Kidney glomerular epithelial cell (primary cell): ENCODE measurements at regions not wholly inside any gene's neighbourhood (a gene's known extent, or its start where the extent isn't known, plus 50 kb on each side); places are given as distances from the start of the nearest gene placed in this dataset.

Source experiments
- DNase-seq: peaks from one replicate; lab custom pipeline; 2025; lab: John Stamatoyannopoulos, UW

DNA sequence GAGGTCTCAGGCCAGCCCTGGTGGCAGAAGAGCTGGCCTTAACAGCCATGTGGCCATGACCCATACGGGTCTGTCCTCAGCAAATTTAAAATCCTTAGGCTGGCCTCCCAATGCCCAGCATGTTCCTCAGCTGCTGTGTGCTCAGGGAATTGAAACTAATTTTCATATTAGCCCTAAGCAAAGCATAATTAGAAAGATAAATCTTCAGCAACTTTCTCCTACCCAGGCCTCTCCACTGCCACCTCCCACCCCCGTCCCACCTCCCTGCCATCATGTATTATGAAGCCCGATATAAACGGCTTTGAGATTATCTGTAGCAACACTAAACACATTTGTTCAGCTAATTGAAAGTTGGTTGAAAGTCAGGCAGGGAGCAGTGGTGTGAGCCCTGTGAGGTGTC is 178.8 kb upstream of the NTM start:
- DNase-seq, result no peak

- DNase-seq, result no peak
Measured at GRCh38 chr11:131192628-131193027, 177.8 kb upstream of the NTM start.

DNA sequence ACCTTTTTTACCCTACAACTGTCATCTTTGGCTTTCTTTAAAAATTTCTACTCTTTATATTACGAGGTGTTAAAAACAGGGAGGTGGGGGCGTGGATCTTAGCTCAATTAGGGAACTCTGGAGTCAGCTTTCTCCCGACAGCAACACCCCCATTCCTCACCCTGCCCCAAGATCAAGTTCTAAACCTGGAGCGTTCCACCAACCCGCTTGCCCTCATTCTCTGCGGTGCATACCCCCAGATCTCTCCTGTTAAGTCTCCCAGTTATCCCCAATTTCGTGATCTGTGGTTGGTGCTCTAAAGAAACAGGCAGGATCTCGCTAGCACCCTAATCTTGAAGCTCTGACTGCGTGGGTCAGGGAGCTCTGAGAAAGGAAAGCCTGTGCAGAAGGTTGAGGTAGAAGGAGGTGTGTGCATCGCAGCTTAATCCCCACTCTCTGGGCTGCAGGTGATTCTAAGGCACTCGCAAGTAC is 177.3 kb upstream of the NTM start:
- no peak for DNase-seq

GRCh38 chr11:131194726-131195125 is 175.7 kb upstream of the NTM start:
- no peak for DNase-seq

DNA sequence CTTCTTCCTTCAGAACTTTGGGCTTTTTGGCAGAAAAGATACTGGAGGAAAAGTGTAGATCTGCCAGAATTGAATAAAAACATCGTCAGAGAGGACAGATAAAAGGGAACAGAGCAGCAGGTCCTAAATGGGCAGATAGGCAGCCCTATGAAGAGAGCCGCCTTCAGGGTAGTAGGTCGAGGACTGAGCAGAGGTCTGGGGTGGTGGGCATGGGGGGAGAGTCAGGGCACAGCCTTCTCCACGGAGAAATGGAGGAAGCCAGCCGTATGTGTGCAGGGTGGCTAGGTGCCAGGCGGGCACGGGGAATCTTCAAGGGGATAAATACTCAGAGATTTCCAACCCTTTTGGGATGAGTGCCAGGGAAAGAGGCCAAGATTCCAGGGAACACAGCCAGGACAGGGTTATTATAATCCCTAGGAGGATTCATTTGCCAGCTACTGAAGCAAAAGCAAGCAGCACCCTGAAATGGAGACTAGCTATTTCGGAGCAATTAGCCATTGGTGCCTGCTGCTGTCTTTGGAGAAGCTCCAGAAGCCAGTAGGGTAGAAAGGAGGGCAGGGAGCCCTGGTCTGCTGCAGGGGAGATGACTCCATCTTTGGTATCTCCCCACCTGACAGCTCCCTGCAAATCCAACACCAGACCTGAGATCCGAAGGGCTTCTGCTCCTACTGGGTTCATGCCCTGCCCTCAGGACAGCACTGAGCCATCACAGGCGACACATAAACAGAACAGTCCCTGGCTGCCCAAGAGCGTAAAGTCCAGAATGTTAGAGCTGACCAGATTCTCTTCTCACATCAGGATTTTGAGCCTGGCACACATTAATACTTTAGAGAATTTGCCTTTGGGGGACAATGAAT is 174.5 kb upstream of the NTM start:
- DNase-seq, result peak; percentile 16

- DNase-seq, result no peak
Measured at GRCh38 chr11:131198161-131199014, 172.0 kb upstream of the NTM start.

- no peak for DNase-seq
Measured at GRCh38 chr11:131199015-131199280, 171.5 kb upstream of the NTM start.

- DNase-seq, result no peak
Measured at GRCh38 chr11:131201674-131202073, 168.7 kb upstream of the NTM start.

DNA sequence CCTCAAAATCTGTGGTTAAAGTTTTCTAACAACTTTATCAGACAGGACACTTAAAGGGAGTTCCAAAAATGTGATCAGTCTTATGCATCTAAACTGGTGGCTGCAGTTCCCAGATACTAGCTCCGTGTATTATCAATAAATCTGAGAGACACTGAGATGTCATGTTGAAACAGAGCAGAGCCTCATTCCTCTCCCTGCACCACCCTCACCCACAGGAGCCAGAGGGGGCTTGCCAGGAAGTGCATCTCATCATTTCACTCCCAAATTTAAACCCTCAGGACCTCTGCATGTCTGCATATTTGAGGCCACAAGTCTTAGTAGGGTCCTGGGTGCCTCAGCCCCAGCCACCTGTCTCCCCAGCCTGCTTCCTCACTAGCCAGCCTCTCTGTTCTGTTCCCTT is 167.4 kb upstream of the NTM start:
- DNase-seq, result no peak

DNA sequence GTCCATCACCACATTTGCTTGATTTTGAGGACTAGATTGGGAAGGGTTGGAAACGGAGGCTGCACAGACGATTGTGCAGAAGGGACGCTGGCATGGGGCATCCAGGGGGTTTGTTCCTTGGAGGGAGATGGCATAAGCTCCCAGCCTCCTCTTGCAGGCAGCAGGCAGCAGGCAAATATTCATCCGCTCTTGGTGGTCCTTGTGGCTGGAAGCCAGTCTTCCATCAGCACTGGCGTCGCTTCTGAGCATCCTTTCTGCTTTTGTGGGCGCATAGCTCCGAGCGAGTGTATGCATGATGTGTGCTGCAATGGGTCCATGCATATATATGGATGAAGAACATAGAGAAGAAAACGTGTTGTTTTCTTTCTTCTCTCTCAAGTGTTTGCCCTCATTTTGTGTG is 166.1 kb upstream of the NTM start:
- no peak for DNase-seq

DNA sequence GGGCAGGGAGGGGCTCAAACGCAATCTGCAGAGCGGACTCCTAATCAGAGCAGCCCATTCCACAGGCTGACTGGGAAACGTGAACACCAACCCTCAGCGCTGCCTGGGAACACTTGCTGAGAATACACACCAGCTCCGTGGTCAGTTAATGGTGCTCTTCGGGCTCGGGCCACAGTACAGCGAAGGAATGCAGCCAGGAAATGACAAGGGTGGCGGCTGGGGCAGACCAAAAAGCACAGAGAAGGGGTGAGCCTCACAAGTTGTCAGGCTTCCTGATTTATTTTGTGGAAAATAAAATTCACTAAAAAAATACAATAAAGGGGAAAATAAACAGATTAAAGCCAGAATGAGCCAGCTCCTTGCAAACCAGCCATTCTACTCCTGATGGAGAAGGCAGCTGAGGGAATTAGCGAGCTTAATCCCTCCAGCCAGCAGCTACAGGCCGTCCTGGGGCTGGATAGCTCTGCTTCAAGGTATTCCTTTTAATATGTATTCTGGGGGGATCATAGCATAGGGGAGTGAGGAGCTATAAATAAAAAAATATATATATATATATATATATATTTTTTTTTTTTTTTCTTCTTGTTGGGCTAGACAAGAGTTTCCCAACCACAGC is 165.5 kb upstream of the NTM start:
- DNase-seq, result no peak

- peak; percentile 8 for DNase-seq
Measured at GRCh38 chr11:131206671-131207070, 163.7 kb upstream of the NTM start.

- DNase-seq, result no peak
Measured at GRCh38 chr11:131207901-131208300, 162.5 kb upstream of the NTM start.

DNA sequence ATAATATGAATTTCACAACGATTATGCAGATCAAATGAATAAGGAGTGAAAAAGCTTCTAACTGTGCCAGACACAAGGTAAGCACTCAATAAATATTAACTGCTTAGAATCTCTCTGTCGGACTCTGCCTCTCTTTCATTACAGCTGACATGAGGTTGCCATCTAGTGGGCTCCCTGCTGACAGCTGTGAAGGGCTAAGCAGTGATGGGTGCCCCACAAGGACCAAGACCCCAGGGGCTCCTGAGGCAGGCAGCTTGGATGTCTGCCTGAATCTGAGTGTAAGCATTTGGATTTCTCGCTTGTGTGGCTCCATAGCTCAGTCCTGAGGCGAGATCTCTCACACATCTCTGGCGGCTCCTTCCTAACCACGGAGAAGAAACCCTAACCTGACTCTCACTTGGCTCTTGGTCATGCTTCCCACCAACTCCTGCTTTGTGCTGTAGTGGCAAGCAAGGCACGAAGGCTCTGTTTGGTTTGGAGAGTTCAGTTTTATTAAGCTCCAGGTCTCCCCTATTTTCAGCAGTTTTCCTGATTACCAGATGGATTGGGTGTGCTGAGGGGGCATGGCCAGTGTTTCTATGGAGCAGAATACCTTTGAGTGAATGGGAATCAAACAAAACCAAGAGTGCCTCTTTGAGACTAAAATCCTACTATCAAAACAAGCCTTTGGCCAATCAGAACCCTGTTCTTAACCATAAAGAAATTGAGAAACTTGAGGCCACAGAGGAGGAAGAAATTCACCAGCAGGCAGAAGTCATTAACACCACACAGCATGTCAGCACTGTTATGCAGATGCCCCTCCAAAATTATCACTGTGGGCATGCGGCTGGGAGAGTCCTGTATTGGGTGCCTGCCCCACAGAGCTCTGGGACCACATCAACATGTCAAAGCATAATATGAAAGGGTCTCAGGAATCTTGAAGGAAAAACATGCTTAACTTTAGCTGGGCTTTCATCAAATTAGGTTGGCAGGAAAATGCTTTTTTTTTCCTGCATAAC is 152.8 kb upstream of the NTM start:
- DNase-seq, result no peak

DNA sequence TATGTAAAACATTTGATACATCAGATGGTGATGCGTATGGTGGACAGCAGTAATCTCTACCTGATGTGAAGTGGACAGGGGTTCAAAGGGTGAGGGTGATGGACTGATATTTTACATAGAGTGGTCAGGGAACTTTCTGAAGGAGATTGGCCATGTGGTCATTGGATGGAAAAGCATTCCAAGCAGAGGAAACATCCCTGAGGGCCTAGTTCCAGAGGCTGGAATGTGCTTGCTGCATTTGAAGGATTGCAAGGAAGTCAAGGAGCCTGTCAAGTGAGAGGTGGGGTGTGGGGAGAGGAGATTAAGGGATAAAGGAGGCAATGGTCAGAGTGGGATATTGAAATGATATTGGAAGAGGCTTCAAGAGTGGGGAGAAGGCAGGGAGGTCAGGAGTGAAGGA is 151.9 kb upstream of the NTM start:
- no peak for DNase-seq

DNA sequence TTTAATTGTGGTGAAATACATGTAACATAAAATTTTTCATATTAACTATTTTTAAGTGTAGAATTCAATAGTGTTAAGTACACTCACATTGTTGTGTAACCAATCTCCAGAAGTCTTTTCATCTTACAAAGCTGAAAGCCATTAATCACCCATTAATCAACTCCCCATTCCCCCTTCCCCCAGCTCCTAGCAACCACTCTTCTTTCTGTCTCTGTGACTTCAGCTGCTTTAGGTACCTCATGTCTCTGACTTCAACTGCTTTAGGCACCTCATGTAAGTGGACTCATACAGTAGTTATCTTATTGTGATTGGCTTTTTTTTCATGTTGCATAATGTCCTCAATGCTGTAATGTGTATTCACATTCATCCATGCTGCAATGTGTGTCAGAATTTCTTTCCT is 150.8 kb upstream of the NTM start:
- DNase-seq, result no peak

DNA sequence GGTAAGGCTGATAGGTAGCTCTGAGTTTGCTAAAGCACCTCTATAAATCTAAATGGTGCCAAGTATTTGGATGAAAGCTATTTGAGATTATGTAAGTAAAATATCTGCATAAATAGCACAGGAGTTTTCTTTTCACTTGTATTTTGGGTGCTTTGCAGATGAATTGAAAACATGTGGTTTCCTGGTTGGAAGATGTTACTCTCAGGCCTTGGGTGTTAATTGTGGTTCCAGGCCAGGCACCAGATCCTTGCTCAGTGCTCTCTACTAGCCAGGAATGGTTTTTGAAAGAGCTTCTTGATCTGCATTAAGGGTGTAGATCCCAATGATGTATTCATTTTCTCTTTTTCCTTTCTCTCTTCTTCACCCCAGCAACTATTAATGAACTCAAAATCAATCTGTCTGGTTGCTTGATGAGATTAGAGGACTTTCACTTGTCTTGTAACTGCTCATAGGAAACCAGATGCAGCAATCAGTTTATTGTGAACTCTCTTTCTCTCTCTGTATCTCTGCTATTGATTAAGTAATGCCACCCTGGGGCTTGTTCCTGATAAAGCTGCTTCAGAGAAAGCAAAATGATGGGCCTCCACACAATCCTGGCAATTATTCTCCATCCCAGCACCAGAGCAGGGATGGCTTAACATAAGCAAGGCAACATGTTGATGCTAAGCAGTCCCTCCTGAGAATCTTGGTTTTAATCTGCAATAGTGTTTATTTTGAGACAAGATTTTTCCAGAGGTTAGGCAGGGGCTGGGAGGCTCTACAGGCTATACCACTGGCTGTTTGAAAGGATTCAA is 147.0 kb upstream of the NTM start:
- no peak for DNase-seq

- no peak for DNase-seq
Measured at GRCh38 chr11:131228378-131228777, 142.0 kb upstream of the NTM start.

- no peak for DNase-seq
Measured at GRCh38 chr11:131229221-131229620, 141.2 kb upstream of the NTM start.

DNA sequence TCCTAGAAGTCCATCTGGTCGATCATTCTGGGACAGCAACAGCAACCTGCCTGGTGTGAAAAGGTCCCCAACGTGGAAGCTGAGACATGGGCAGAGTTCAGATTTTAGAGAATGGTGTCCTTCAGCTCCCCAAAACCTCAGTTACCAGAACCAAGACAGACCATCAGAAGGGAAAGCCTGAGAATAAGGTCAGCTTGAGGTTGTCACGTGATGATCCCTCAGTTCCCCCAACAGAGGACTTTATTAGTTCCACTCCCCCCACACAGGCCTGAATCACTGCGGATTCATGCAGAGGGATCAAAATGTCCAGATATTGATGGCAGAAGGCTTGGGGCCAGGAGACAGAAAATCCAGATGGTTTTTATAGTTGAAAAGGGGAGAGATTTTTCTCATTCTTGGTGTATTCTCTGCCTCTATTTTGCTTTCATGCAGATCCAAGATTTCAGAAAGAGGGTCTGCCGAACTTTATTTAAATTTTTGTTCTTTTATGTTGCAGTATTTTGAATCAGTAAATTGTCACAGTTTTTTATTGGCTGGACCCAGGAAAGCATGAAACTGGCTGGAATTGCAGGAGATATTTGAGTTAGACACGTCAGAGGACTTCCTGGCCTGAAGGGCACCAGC is 139.0 kb upstream of the NTM start:
- DNase-seq, result no peak
